Skeletal muscle cell (primary cell): ENCODE measurements at regions not wholly inside any gene's neighbourhood (a gene's known extent, or its start where the extent isn't known, plus 50 kb on each side); places are given as distances from the start of the nearest gene placed in this dataset.

Source experiments
- DNase-seq: peaks from one replicate; pipeline ENCODE4 v3.0.0-alpha.2; 2010; ENCODE audit warnings: low read depth
- H3K4me3 ChIP-seq: 2 replicates; pipeline ENCODE4 v1.5.1; 2011; ENCODE audit warnings: low read depth, mild to moderate bottlenecking, control low read depth, low read length, moderate library complexity

- DNase-seq = no peak
- H3K4me3 ChIP-seq = no peak overlapping the region
These were observed 204.2 kb upstream of the CD180 start for GRCh38 chr5:67400752-67401151.

DNA sequence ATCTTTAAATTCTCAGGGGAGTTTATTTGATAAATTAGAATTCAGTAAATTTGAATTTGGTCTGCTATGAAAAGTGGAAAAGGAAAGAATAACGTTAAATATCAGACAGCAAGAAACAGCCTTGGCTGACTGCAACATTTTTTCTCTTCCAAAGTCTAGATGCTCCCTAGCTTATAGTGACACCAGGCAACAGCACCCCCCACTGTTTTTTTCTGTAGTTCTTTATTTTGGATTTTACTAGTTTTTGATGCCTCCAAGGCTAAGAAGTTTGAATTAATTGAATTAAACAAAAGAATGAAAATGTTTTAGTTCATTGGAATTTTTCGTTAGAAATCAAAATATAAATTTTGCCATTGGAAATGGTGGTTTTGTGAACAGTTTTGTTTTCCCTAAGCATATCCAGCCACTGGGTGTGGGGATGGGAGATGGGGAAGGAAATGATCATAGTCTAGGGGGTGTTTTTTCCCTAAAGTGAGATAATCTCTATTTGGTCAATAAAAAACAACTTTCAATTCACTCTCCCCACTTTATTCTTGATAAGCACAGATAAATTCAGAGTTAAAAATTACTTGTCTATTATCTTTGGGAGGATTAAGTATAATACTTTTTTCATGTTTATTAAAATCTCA is 199.3 kb upstream of the CD180 start:
- DNase-seq = no peak
- H3K4me3 ChIP-seq = no peak overlapping the region

- DNase-seq = no peak
- H3K4me3 ChIP-seq = no peak overlapping the region
These were observed 196.6 kb upstream of the CD180 start for GRCh38 chr5:67393211-67393610.

GRCh38 chr5:67390935-67391334 is 194.3 kb upstream of the CD180 start:
- DNase-seq = no peak
- no peak overlapping the region for H3K4me3 ChIP-seq

GRCh38 chr5:67383451-67383850 is 186.9 kb upstream of the CD180 start:
- DNase-seq = no peak
- no peak overlapping the region for H3K4me3 ChIP-seq

- DNase-seq = no peak
- no peak overlapping the region for H3K4me3 ChIP-seq
These were observed 184.8 kb upstream of the CD180 start for GRCh38 chr5:67381236-67381880.

DNA sequence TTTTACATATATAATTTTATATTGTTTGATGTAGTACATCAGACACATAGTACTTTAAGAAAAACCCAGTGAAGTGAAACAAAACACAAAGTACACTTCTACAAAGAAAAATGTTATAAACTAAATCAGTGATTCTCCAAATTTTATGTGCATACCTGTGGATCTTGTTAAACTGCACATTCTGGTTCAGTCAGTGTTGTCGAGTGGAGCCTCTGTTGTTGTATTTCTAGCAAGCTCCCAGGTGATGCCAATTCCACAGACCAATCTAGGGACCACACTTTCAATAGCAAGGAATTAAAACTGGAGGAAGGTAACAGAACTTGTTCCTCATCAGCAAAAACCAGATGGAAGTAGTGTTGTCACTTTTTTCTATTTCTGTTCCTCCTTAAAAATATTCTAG is 183.8 kb upstream of the CD180 start:
- no peak for DNase-seq
- H3K4me3 ChIP-seq = no peak overlapping the region

- DNase-seq = no peak
- H3K4me3 ChIP-seq = no peak overlapping the region
These were observed 183.2 kb upstream of the CD180 start for GRCh38 chr5:67379753-67380152.

- no peak overlapping the region for H3K4me3 ChIP-seq
- no peak for DNase-seq
These were observed 181.7 kb upstream of the CD180 start for GRCh38 chr5:67378256-67378655.

GRCh38 chr5:67377631-67378030 is 181.0 kb upstream of the CD180 start:
- DNase-seq = no peak
- H3K4me3 ChIP-seq = no peak overlapping the region

DNA sequence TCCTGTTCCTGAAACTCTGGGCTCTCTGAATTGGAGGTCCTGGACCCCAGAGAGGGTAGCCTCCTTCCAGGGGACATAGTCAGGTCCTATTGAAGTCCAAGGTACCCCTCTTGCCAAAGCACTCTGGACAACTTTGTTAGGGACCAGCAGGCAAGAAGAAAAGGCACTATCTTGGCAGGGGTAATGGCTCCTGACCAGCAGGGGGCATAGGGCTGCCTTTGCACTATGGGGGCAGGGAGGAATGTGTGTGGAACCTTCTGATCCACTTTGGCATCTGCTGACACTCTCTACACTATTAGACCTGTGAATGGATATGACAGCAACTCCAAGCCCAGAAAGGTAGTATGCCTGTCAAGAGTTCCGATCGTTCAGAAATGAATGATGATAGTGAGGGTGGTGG is 179.0 kb upstream of the CD180 start:
- DNase-seq = no peak
- no peak overlapping the region for H3K4me3 ChIP-seq

DNA sequence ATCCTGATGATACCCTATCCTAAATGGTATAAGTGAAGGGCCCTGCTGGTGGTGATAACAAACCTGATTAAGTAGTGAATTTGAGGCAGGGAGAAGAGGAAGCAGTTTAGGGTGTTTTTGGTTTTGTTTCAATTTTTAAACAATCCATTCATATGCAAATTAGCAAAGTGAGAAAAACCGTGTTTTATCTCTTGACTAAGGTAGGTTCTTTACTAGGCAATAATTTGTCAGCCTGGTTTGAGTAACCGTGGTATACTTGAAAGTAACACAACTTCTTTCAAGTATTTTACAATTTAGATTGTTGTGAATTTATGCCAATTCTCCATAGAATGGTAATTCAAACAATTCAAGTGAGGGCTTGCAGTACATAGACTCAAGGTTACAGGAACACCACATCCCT is 177.8 kb upstream of the CD180 start:
- H3K4me3 ChIP-seq = no peak overlapping the region
- DNase-seq = no peak

DNA sequence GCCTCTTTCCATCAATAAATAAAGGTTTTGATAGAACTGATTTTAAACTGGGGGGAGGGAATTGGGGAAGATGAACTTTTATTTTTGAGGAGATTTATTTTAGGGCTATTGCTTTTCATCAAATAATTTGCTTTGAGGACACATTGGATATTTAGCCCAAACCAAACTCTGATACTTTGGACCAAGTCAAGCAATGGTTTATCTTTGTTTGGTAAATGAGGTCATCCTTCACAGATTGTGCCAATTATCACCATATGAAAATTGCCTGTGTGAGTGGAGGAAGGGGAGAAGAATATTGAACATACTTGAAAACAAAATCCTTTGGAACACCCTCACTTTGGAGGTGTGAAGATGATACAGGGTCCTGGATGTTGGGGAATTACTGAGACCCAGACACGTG is 176.9 kb upstream of the CD180 start:
- no peak for DNase-seq

GRCh38 chr5:67372887-67373286 is 176.3 kb upstream of the CD180 start:
- no peak for DNase-seq
- H3K4me3 ChIP-seq = no peak overlapping the region

More for the DNA sequence above, 176.9 kb upstream of the CD180 start:
- H3K4me3 ChIP-seq = no peak overlapping the region

DNA sequence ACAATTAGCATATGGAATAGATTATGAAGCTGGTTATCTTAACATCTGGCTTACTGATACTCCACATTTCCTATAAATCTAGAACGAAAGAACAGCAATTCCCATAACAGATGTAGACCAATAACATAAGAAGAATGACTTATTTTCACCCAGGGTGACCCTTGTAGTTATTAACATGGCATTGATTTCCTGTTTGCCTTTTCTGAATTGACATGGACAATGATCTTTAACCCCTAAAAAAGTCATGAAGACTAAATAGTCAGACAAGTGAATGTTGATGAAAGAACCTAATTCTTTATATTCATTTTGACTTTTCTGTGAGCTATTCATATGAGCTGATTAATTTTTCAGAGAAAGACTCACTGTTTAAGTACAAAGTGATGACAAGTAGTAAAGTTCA is 175.3 kb upstream of the CD180 start:
- DNase-seq = no peak
- H3K4me3 ChIP-seq = no peak overlapping the region

DNA sequence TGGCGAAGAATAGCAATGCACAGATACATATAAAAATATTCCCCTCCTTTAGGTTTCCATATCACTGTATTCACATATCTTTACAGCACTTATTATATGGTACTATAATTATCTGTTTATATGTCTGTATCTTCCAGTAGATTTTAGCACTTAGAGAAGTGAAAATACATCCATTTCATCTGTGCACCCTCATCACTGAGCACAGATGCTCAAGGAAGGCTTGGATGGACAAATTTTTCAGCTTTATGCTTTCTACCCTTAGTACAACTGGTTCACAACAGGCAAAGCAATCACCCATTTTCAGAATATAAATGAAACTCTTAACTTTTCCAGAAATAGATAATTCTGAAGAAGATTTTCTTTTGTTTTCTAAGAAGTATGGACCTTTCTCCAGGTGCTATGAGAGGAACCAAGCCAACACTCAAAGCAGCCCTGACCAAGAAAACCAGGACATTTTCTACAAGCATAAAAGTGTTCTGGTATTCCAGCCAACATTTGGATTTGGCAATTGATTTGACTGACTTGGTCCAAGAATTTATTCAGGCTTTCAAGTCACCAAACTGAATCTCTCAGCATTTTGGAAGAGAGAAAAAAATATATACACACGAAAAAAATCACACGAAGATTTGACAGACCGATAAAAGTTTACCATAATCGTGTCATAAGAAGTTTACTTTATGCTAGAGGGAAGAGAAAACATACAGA is 170.2 kb upstream of the CD180 start:
- no peak for DNase-seq
- no peak overlapping the region for H3K4me3 ChIP-seq

GRCh38 chr5:67366276-67366675 is 169.7 kb upstream of the CD180 start:
- no peak overlapping the region for H3K4me3 ChIP-seq
- no peak for DNase-seq

GRCh38 chr5:67364381-67364970 is 167.9 kb upstream of the CD180 start:
- no peak for DNase-seq
- H3K4me3 ChIP-seq = no peak overlapping the region

DNA sequence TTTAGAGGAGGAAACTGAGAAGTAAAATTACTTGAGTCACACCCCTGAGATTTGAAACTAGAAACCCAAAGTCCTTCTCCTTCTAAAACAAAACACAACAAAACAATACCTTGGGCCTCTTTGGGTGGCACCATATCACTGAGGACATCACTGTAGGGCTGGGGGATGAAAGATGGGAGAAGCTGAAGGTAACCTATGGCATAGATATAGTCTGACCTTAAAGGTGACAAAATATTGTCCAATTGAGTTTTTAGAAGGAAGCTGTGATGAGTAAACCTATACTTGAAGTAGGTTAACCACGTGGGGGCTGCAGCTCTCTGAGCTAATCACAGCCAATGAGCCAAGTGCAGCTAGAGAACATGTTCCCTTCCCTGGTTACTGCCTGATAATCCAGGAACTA is 167.4 kb upstream of the CD180 start:
- H3K4me3 ChIP-seq = no peak overlapping the region
- DNase-seq = no peak

DNA sequence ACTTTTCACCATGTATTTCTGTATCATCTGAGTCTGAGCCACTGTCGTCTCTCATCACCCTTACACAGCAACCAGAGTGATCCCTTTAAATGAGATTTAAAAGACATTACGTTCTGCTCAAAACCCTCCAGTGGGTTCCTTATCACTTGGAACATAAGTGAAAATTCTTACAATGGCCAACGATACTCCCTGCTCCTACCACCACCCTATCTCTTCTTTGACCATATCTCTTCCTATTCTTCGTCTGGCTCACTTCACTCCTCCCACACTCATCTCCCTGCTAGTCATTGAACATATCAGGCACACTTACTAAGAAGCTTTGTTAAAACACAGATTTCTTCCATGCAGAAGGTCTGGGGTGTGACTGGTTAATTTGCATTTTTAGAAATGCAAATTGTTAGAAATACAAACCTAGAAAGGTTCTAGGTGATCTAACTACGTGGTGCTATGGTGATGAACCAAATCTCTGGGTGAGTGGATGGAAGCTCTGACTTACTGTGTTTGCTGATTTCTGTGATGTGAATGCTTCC is 166.6 kb upstream of the CD180 start:
- no peak overlapping the region for H3K4me3 ChIP-seq
- DNase-seq = no peak
